ENCODE measurements at regions not wholly inside any gene's neighbourhood (a gene's known extent, or its start where the extent isn't known, plus 50 kb on each side); places are given as distances from the start of the nearest gene placed in this dataset.

GRCh38 chr2:4963106-4963505, 729.1 kb upstream of the SOX11 start:
- TF ChIP-seq, protein P1, sequence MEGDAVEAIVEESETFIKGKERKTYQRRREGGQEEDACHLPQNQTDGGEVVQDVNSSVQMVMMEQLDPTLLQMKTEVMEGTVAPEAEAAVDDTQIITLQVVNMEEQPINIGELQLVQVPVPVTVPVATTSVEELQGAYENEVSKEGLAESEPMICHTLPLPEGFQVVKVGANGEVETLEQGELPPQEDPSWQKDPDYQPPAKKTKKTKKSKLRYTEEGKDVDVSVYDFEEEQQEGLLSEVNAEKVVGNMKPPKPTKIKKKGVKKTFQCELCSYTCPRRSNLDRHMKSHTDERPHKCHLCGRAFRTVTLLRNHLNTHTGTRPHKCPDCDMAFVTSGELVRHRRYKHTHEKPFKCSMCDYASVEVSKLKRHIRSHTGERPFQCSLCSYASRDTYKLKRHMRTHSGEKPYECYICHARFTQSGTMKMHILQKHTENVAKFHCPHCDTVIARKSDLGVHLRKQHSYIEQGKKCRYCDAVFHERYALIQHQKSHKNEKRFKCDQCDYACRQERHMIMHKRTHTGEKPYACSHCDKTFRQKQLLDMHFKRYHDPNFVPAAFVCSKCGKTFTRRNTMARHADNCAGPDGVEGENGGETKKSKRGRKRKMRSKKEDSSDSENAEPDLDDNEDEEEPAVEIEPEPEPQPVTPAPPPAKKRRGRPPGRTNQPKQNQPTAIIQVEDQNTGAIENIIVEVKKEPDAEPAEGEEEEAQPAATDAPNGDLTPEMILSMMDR (conservative IDR thresholded peaks at IDR 0.05; ENCODE audit: low read length) = no peak
- no peak for TF ChIP-seq EZH2phosphoT487 (IDR thresholded peaks at IDR 0.05; ENCODE audit: borderline replicate concordance)
